ENCODE measurements at regions not wholly inside any gene's neighbourhood (a gene's known extent, or its start where the extent isn't known, plus 50 kb on each side); places are given as distances from the start of the nearest gene placed in this dataset.

GRCh38 chr1:182286761-182287160, 104.8 kb downstream of the GLUL start:
- Mint-ChIP-seq H3K9me3 (ENCODE audit: unreplicated experiment) (peaks cover 2% of the 10 kb centered on the region), H3K27ac (ENCODE audit: unreplicated experiment) (no peak overlapping the region), H3K27me3 (ENCODE audit: unreplicated experiment) (peaks cover 2% of the 10 kb centered on the region), H3K4me1 (ENCODE audit: low read depth, unreplicated experiment) (peaks cover 13% of the 10 kb centered on the region), H3K36me3 (ENCODE audit: unreplicated experiment) (no peaks in the 10 kb centered on the region), H3K4me3 (ENCODE audit: unreplicated experiment) (no peak overlapping the region)
- TF ChIP-seq CTCF (IDR thresholded peaks at IDR 0.05; ENCODE audit: partially characterized antibody, unreplicated experiment), result no peak
- DNase-seq, result no peak

GRCh38 chr1:182283746-182284544, 107.6 kb downstream of the GLUL start:
- H3K36me3 Mint-ChIP-seq (ENCODE audit: unreplicated experiment), result no peaks in the 10 kb centered on the region
- H3K4me1 Mint-ChIP-seq (ENCODE audit: low read depth, unreplicated experiment), result peaks cover 8% of the 10 kb centered on the region
- H3K4me3 Mint-ChIP-seq (ENCODE audit: unreplicated experiment), result no peak overlapping the region
- no peak for TF ChIP-seq CTCF (IDR thresholded peaks at IDR 0.05; ENCODE audit: partially characterized antibody, unreplicated experiment)
- H3K9me3 Mint-ChIP-seq (ENCODE audit: unreplicated experiment), result no peaks in the 10 kb centered on the region
- H3K27me3 Mint-ChIP-seq (ENCODE audit: unreplicated experiment), result no peaks in the 10 kb centered on the region
- DNase-seq, result no peak
- H3K27ac Mint-ChIP-seq (ENCODE audit: unreplicated experiment), result no peak overlapping the region

- peaks cover 6% of the 10 kb centered on the region for H3K4me1 Mint-ChIP-seq (ENCODE audit: low read depth, unreplicated experiment)
- no peaks in the 10 kb centered on the region for H3K36me3 Mint-ChIP-seq (ENCODE audit: unreplicated experiment)
- peak overlapping the region; percentile 34 for H3K27ac Mint-ChIP-seq (ENCODE audit: unreplicated experiment)
- no peaks in the 10 kb centered on the region for H3K27me3 Mint-ChIP-seq (ENCODE audit: unreplicated experiment)
- no peaks in the 10 kb centered on the region for H3K9me3 Mint-ChIP-seq (ENCODE audit: unreplicated experiment)
- DNase-seq, result no peak
- no peak overlapping the region for H3K4me3 Mint-ChIP-seq (ENCODE audit: unreplicated experiment)
- TF ChIP-seq CTCF (IDR thresholded peaks at IDR 0.05; ENCODE audit: partially characterized antibody, unreplicated experiment), result no peak
Observed at GRCh38 chr1:182281541-182281940, 110.0 kb downstream of the GLUL start.

- H3K27me3 Mint-ChIP-seq (ENCODE audit: unreplicated experiment), result no peaks in the 10 kb centered on the region
- no peak for TF ChIP-seq CTCF (IDR thresholded peaks at IDR 0.05; ENCODE audit: partially characterized antibody, unreplicated experiment)
- H3K9me3 Mint-ChIP-seq (ENCODE audit: unreplicated experiment), result no peaks in the 10 kb centered on the region
- no peak for DNase-seq
- no peaks in the 10 kb centered on the region for H3K36me3 Mint-ChIP-seq (ENCODE audit: unreplicated experiment)
- peaks cover 6% of the 10 kb centered on the region for H3K4me1 Mint-ChIP-seq (ENCODE audit: low read depth, unreplicated experiment)
- no peak overlapping the region for H3K27ac Mint-ChIP-seq (ENCODE audit: unreplicated experiment)
- H3K4me3 Mint-ChIP-seq (ENCODE audit: unreplicated experiment), result no peak overlapping the region
Observed at GRCh38 chr1:182280504-182280900, 111.1 kb downstream of the GLUL start.

- DNase-seq, result peak; percentile 79
Observed at GRCh38 chr1:182279724-182280503, 111.7 kb downstream of the GLUL start.

More at GRCh38 chr1:182279724-182280503, 111.7 kb downstream of the GLUL start:
- no peak for TF ChIP-seq CTCF (IDR thresholded peaks at IDR 0.05; ENCODE audit: partially characterized antibody, unreplicated experiment)
- no peaks in the 10 kb centered on the region for H3K9me3 Mint-ChIP-seq (ENCODE audit: unreplicated experiment)
- H3K36me3 Mint-ChIP-seq (ENCODE audit: unreplicated experiment), result no peaks in the 10 kb centered on the region
- H3K27ac Mint-ChIP-seq (ENCODE audit: unreplicated experiment), result no peak overlapping the region
- H3K4me3 Mint-ChIP-seq (ENCODE audit: unreplicated experiment), result no peak overlapping the region
- H3K27me3 Mint-ChIP-seq (ENCODE audit: unreplicated experiment), result no peaks in the 10 kb centered on the region
- H3K4me1 Mint-ChIP-seq (ENCODE audit: low read depth, unreplicated experiment), result peaks cover 6% of the 10 kb centered on the region

Measured in glutamatergic neuron (in vitro differentiated cells).